ENCODE measurements at regions not wholly inside any gene's neighbourhood (a gene's known extent, or its start where the extent isn't known, plus 50 kb on each side); places are given as distances from the start of the nearest gene placed in this dataset.
"Not testable (repeated sequence)": the region's sequence is repeated elsewhere in the genome, so short reads cannot be mapped to it uniquely, and the experiment has no call there.

DNA sequence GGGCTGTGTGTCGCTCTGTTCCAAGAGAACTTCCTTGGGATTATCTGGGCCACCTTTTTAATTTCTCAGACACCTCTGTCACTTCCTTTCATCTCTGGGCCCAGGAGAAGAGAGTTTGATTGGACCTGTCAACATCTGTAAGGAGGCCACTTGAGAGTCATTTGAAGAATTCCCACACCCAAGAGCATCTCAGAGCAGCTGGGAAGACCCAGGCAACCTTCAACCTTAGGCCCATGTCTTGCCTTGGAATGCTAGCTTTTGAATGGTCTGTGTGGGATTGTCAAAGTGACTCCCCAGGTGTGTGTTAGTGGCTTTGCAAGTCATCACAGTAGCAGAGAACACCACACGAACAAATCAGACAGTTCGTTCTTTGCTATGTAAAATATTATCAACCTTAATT is 280.3 kb downstream of the CYRIA start:
- H3K4me3 ChIP-seq (ENCODE audit: low read depth, low read length): no peak overlapping the region
- TF ChIP-seq CTCF (IDR thresholded peaks at IDR 0.05; ENCODE audit: insufficient read depth, low read depth, low read length): no peak
- no peak for DNase-seq (ENCODE audit: low read depth)

DNA sequence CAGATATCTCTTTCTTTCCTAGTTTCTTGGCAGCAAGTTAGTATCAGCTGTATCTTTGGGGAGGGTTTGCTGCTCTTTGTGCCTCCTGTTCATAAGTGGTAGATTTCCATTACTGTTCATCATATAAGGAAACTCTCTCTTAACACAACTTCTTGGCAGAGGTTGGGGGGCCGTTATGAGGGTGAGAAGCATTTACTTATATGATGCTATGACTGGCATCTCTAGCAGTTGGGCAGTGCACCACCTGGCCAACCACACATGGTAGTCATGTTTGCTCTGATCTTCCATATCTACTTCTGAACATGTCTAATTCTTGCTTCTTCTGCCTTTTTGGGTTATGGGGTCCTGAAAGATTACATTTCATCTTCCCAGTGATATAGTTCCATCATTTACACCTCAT is 282.2 kb downstream of the CYRIA start:
- TF ChIP-seq CTCF (IDR thresholded peaks at IDR 0.05; ENCODE audit: insufficient read depth, low read depth, low read length): no peak
- DNase-seq (ENCODE audit: low read depth): no peak

DNA sequence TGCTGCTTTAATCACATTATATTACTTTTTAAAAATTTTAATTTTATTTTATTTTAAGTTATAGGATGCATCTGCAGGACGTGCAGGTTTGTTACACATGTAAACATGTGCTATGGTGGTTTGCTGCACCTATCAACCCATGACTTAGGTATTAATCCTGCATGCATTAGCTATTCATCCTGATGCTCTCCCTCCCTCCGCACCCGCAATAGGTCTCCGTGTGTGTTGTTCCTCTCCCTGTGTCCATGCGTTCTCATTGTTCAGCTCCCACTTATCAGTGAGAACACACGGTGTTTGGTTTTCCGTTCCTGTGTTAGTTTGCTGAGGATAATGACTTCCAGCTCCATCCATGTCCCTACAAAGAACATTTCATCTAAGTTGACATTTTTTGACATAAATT is 283.2 kb downstream of the CYRIA start:
- DNase-seq (ENCODE audit: low read depth): no peak
- H3K4me3 ChIP-seq (ENCODE audit: low read depth, low read length): no peak overlapping the region
- TF ChIP-seq CTCF (IDR thresholded peaks at IDR 0.05; ENCODE audit: insufficient read depth, low read depth, low read length): no peak

More for the DNA sequence above, 282.2 kb downstream of the CYRIA start:
- H3K4me3 ChIP-seq (ENCODE audit: low read depth, low read length): no peak overlapping the region

DNA sequence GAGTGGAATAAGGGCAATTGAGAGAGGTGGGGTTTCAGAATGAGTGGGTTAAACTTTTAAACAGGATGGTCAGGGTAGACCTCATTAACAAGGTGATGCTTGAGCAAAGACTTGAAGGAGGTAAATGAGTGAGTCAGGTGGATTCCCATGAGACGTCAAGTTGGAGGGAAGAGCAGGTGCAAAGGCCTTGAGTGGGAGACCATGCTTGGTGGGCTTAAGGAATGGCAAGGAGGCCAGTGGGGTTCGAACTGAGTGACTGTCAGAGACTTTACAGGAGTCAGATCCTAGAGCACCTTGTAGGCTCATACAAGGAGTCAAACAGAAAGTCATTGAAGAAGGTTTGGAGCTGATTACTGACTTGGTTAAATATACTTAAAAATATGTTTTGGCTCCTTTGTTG is 284.1 kb downstream of the CYRIA start:
- H3K4me3 ChIP-seq (ENCODE audit: low read depth, low read length): no peak overlapping the region
- TF ChIP-seq CTCF (IDR thresholded peaks at IDR 0.05; ENCODE audit: insufficient read depth, low read depth, low read length): no peak
- no peak for DNase-seq (ENCODE audit: low read depth)

DNA sequence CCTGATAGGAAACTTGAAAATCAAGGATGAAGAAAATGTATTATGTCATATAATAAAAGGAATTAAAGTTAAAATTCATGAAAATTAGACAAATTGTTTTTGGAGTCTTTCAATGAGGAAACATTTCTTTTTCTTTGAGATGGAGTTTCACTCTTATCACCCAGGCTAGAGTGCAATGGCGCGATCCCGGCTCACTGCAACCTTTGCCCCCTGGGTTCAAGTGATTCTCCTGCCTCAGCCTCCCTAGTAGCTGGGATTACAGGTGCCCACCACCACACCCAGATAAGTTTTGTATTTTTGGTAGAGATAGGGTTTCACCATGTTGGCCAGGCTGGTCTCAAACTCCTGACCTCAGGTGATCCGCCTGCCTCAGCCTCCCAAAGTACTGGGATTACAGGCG is 285.7 kb downstream of the CYRIA start:
- DNase-seq (ENCODE audit: low read depth); H3K4me3 ChIP-seq (ENCODE audit: low read depth, low read length): not testable (repeated sequence)

DNA sequence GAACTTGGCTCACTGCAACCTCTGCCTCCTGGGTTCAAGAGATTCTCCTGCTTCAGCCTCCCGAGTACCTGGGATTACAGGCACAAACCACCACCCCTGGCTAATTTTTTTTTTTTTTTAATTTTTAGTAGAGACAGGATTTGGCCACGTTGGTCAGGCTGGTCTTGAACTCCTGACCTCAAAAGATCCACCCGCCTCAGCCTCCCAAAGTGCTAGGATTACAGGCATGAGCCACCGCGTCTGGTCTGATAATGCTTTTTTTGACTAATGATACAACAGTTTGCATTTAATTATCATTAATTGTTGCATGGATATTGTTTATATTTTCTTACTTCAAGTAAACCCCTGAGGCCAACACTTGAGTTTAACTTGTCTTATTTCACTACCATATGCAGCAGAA is 286.6 kb downstream of the CYRIA start:
- H3K4me3 ChIP-seq (ENCODE audit: low read depth, low read length); DNase-seq (ENCODE audit: low read depth): not testable (repeated sequence)

GRCh38 chr2:16378031-16378430 is 287.6 kb downstream of the CYRIA start:
- H3K4me3 ChIP-seq (ENCODE audit: low read depth, low read length): no peak overlapping the region
- no peak for DNase-seq (ENCODE audit: low read depth)
- no peak for TF ChIP-seq CTCF (IDR thresholded peaks at IDR 0.05; ENCODE audit: insufficient read depth, low read depth, low read length)

GRCh38 chr2:16375981-16376380 is 289.7 kb downstream of the CYRIA start:
- TF ChIP-seq CTCF (IDR thresholded peaks at IDR 0.05; ENCODE audit: insufficient read depth, low read depth, low read length): no peak
- no peak overlapping the region for H3K4me3 ChIP-seq (ENCODE audit: low read depth, low read length)
- no peak for DNase-seq (ENCODE audit: low read depth)
